SU-DHL-6 (cell line): ENCODE measurements at regions not wholly inside any gene's neighbourhood (a gene's known extent, or its start where the extent isn't known, plus 50 kb on each side); places are given as distances from the start of the nearest gene placed in this dataset.

Experiments
- H2AFZ ChIP-seq: fragments of 200-600 bp; sonication (generic); 2 replicates; pipeline ENCODE4 v1.6.1; 2014; ENCODE audit warnings: low read depth, mild to moderate bottlenecking, moderate library complexity, mixed read lengths, antibody characterized with exemption, low read length; ENCODE audit not compliant: severe bottlenecking
- H3F3A ChIP-seq: fragments of 200-600 bp; shearing (Covaris generic); 2 replicates; pipeline ENCODE4 v1.6.0; 2016; ENCODE audit warnings: antibody characterized with exemption, mild to moderate bottlenecking; ENCODE audit not compliant: insufficient read depth
- H3K27ac ChIP-seq: fragments of 200-600 bp; sonication (generic); 2 replicates; pipeline ENCODE4 v1.5.1; 2016; ENCODE audit warnings: low read depth, mild to moderate bottlenecking, low read length, moderate library complexity, mixed read lengths
- H3K27me3 ChIP-seq: fragments of 200-600 bp; sonication (generic), shearing (Covaris generic); 2 replicates; pipeline ENCODE4 v1.6.0; 2014; ENCODE audit warnings: mild to moderate bottlenecking, low read length
- H3K36me3 ChIP-seq: fragments of 200-600 bp; sonication (generic); 2 replicates; pipeline ENCODE4 v1.6.1; 2014; ENCODE audit warnings: mild to moderate bottlenecking, low read length, mixed read lengths
- H3K4me2 ChIP-seq: fragments of 300-600, 200-600 bp; shearing (Covaris generic), sonication (generic); 2 replicates; pipeline ENCODE4 v1.6.0; 2014; ENCODE audit warnings: low read length, low read depth, mild to moderate bottlenecking; ENCODE audit not compliant: poor library complexity, severe bottlenecking
- H3K4me3 ChIP-seq: fragments of 200-600 bp; sonication (generic); 2 replicates; pipeline ENCODE4 v1.5.1; 2014; ENCODE audit warnings: antibody characterized with exemption, low read length, mild to moderate bottlenecking, mixed read lengths; ENCODE audit not compliant: insufficient read depth, poor library complexity, severe bottlenecking
- H3K79me2 ChIP-seq: fragments of 200-600 bp; sonication (generic); 2 replicates; pipeline ENCODE4 v1.6.1; 2014; ENCODE audit warnings: mild to moderate bottlenecking, low read length, moderate library complexity; ENCODE audit not compliant: insufficient read depth
- H3K9ac ChIP-seq: fragments of 200-600 bp; sonication (generic); 2 replicates; pipeline ENCODE4 v1.7.0; 2014; ENCODE audit warnings: mild to moderate bottlenecking, low read length
- H3K9me2 ChIP-seq: fragments of 200-600 bp; sonication (generic); replicated peaks from 2 replicates; pipeline ENCODE4 v1.6.1; 2014; ENCODE audit warnings: low read length; ENCODE audit not compliant: insufficient read depth
- H3K9me3 ChIP-seq: fragments of 200-600 bp; sonication (generic); 2 replicates; pipeline ENCODE4 v1.6.1; 2014; ENCODE audit warnings: low read length, mixed read lengths; ENCODE audit not compliant: insufficient read depth
- H4K20me1 ChIP-seq: fragments of 200-600 bp; sonication (generic); 2 replicates; pipeline ENCODE4 v1.6.1; 2014; ENCODE audit warnings: low read depth, mild to moderate bottlenecking, antibody characterized with exemption, low read length, moderate library complexity, mixed read lengths
- EZH2phosphoT487 ChIP-seq: fragments of 200-600 bp; sonication (generic), shearing (Covaris generic); conservative IDR thresholded peaks from 2 replicates; pipeline ENCODE4 v1.6.1; 2018; ENCODE audit warnings: mild to moderate bottlenecking, antibody characterized with exemption, low read length, moderate library complexity, mixed read lengths
- TF ChIP-seq, protein P1 (sequence below): fragments of 200-600 bp; sonication (generic); IDR thresholded peaks from one replicate; pipeline ENCODE4 v1.5.1; 2017; ENCODE audit warnings: antibody characterized with exemption, mild to moderate bottlenecking, low read length, moderate library complexity; ENCODE audit not compliant: insufficient read depth, poor library complexity, severe bottlenecking

DNA sequence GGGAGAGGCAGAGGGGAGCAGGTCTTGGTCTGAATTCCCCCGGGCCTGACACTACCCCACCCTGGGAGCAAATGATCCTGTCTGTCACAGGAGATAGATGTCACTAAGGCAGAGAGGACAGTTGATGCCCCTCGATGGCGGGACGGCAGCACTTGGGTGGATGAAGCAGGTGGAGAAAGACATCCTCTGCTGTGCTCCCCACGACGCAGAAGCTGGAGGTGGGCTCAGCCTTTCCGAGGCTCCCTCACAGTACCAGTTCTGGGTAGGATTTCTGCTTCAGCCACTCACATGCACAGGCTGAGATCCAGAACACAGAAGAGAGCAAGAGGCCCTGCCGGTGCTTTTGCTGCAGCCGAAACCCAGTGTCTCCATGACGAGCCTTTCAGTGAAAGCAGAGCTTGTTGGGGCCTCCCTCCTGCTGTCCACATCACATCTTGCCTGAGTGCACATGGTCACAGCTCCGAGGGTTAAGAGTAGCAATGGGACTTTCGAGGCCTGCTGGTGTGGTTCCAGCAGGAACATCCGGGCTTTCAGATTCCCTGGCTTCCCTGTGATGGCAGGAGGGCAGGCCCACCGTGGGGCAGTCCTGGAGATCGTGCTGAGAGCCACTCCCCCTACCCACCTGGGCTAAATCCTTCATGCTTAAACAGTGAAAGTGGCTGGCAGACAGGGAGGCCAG, 107.3 kb upstream of the PRR20G start:
- Histone ChIP-seq H3K4me2 (no peak overlapping the region), H2AFZ (no peak overlapping the region), H3K27ac (no peak overlapping the region), H3K36me3 (no peaks in the 10 kb centered on the region), H3K79me2 (no peaks in the 10 kb centered on the region), H3K9ac (no peak overlapping the region), H3K4me3 (no peak overlapping the region), H3K9me2 (no peaks in the 10 kb centered on the region), H3K27me3 (no peaks in the 10 kb centered on the region; the same call in 1 of the 2 replicates), H3K9me3 (no peaks in the 10 kb centered on the region), H4K20me1 (no peaks in the 10 kb centered on the region), H3F3A (no peaks in the 10 kb centered on the region)
- TF ChIP-seq EZH2phosphoT487: no peak
- TF ChIP-seq, protein P1, sequence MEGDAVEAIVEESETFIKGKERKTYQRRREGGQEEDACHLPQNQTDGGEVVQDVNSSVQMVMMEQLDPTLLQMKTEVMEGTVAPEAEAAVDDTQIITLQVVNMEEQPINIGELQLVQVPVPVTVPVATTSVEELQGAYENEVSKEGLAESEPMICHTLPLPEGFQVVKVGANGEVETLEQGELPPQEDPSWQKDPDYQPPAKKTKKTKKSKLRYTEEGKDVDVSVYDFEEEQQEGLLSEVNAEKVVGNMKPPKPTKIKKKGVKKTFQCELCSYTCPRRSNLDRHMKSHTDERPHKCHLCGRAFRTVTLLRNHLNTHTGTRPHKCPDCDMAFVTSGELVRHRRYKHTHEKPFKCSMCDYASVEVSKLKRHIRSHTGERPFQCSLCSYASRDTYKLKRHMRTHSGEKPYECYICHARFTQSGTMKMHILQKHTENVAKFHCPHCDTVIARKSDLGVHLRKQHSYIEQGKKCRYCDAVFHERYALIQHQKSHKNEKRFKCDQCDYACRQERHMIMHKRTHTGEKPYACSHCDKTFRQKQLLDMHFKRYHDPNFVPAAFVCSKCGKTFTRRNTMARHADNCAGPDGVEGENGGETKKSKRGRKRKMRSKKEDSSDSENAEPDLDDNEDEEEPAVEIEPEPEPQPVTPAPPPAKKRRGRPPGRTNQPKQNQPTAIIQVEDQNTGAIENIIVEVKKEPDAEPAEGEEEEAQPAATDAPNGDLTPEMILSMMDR: no peak

DNA sequence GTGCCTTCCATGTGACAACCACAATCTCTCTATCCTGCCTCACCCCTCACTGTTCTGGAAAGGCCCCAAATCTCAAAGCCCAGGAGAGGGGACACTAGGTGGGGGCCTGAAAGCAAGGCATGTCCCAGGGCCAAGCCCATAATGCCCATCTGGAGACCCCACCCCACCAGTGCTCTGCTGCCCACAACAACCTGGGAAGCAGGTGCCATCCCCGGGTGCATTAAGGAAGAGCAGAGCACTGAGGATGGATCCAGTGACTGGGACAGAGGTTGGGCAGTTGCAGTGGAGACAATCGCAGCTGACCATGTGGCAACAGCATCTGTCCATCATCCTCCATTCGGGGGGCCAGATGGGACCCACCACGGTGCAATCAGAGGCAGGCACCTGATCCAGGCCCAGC, 106.2 kb upstream of the PRR20G start:
- TF ChIP-seq EZH2phosphoT487: no peak
- TF ChIP-seq, protein P1: no peak
- Histone ChIP-seq H3K36me3 (no peaks in the 10 kb centered on the region), H3K4me3 (no peak overlapping the region), H3K27me3 (no peaks in the 10 kb centered on the region), H4K20me1 (no peaks in the 10 kb centered on the region), H3K79me2 (no peaks in the 10 kb centered on the region), H3F3A (no peaks in the 10 kb centered on the region), H3K9me2 (no peaks in the 10 kb centered on the region), H3K4me2 (no peak overlapping the region), H3K9me3 (no peaks in the 10 kb centered on the region), H3K27ac (no peak overlapping the region), H2AFZ (no peak overlapping the region), H3K9ac (no peak overlapping the region)

DNA sequence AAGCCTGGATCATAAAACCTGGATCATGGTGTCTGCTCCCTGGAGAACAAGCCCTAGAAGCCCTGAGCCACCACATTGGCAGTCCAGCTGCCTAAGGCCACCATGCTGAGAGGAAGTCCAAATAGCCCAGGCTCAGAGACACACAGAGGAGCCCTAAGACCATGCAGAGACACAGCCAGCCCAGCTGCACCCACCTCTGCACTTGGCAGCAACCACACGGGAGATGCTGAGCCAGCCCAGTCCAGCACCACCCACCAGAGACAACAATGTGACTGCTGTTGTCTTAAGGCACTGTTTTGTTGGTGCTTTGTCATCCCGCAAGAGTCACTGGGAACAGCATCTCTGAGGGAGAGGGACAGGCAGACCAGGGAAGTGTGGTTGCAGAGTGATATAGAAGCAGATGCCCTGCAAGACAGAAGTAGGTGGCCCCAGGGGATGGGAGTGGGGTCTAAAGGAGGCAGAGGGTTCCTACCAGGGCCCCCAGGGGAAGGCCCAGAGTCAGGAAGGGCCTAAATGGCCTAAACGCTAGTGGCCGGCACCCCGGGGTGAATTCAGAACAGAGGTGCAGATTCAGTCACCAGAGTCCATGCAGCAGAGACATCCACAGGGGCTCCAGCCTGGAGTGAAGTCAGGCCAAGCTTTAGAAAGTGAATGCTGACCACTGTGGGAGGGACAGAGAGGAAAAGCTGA, 105.4 kb upstream of the PRR20G start:
- Histone ChIP-seq H4K20me1 (no peaks in the 10 kb centered on the region), H3K9me2 (no peaks in the 10 kb centered on the region), H3K4me3 (no peak overlapping the region), H3F3A (no peaks in the 10 kb centered on the region), H3K27me3 (no peaks in the 10 kb centered on the region), H2AFZ (no peak overlapping the region), H3K27ac (no peak overlapping the region), H3K9ac (no peak overlapping the region), H3K9me3 (no peaks in the 10 kb centered on the region), H3K4me2 (no peak overlapping the region), H3K79me2 (no peaks in the 10 kb centered on the region), H3K36me3 (no peaks in the 10 kb centered on the region)
- TF ChIP-seq EZH2phosphoT487: no peak
- TF ChIP-seq, protein P1: no peak
